ENCODE measurements at regions not wholly inside any gene's neighbourhood (a gene's known extent, or its start where the extent isn't known, plus 50 kb on each side); places are given as distances from the start of the nearest gene placed in this dataset.

- TF ChIP-seq CTCF (IDR thresholded peaks at IDR 0.05; ENCODE audit: low read depth, low read length, missing control alignments): no peak
- no peak overlapping the region for H3K4me3 ChIP-seq (ENCODE audit: low read depth, low read length)
- no peak for DNase-seq (ENCODE audit: low read depth)
Observed at GRCh38 chr10:30560326-30560725, 69.2 kb downstream of the LYZL2 start.

- no peak for TF ChIP-seq CTCF (IDR thresholded peaks at IDR 0.05; ENCODE audit: low read depth, low read length, missing control alignments)
- H3K4me3 ChIP-seq (ENCODE audit: low read depth, low read length): no peak overlapping the region
- no peak for DNase-seq (ENCODE audit: low read depth)
Observed at GRCh38 chr10:30559180-30559579, 70.4 kb downstream of the LYZL2 start.

DNA sequence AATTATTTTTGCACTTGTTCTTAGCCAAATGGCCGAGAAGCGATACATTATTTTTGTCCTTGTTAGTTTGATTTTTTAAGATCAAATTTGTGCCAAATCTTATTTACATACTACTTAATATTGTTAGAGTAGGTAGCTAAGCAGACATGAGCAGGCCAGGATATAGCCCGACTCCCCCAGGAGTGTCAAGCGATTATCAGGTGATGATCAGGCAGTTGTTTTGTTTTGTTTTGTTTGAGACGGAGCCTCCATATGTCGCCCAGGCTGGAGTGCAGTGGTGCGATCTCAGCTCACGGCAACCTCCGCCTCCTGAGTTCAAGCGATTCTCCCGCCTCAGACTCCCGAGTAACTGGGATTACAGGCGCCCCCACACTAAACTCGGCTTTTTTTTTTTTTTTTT is 71.1 kb downstream of the LYZL2 start:
- no peak overlapping the region for H3K4me3 ChIP-seq (ENCODE audit: low read depth, low read length)
- TF ChIP-seq CTCF (IDR thresholded peaks at IDR 0.05; ENCODE audit: low read depth, low read length, missing control alignments): no peak
- no peak for DNase-seq (ENCODE audit: low read depth)

- no peak for TF ChIP-seq CTCF (IDR thresholded peaks at IDR 0.05; ENCODE audit: low read depth, low read length, missing control alignments)
- DNase-seq (ENCODE audit: low read depth): no peak
- no peak overlapping the region for H3K4me3 ChIP-seq (ENCODE audit: low read depth, low read length)
Observed at GRCh38 chr10:30557884-30558283, 71.7 kb downstream of the LYZL2 start.

GRCh38 chr10:30556189-30556588 is 73.4 kb downstream of the LYZL2 start:
- TF ChIP-seq CTCF (IDR thresholded peaks at IDR 0.05; ENCODE audit: low read depth, low read length, missing control alignments): no peak
- DNase-seq (ENCODE audit: low read depth): no peak
- no peak overlapping the region for H3K4me3 ChIP-seq (ENCODE audit: low read depth, low read length)

- TF ChIP-seq CTCF (IDR thresholded peaks at IDR 0.05; ENCODE audit: low read depth, low read length, missing control alignments): no peak
- DNase-seq (ENCODE audit: low read depth): no peak
- no peak overlapping the region for H3K4me3 ChIP-seq (ENCODE audit: low read depth, low read length)
Observed at GRCh38 chr10:30555465-30555864, 74.1 kb downstream of the LYZL2 start.

DNA sequence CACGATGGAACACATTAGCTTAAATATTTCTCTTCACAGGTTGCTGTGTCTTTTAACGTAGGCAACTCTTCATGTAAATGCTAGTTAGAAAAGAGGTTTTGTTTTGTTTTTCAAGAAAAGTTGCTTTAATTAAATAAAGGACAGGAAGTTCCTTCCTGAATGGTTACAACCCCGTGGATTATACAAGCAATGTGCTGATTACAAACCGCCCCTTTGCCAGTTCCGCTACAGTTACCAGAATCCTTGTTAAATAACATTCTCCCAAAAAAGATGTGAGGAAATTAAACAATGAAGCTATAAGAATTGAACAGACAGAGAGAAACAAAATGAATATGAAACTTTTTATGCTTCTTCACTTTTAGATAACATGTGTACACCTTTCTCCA is 75.1 kb downstream of the LYZL2 start:
- no peak for TF ChIP-seq CTCF (IDR thresholded peaks at IDR 0.05; ENCODE audit: low read depth, low read length, missing control alignments)
- H3K4me3 ChIP-seq (ENCODE audit: low read depth, low read length): no peak overlapping the region
- no peak for DNase-seq (ENCODE audit: low read depth)

All from GM12864 (cell line).